Activated CD8-positive, alpha-beta memory T cell treated with anti-CD3 and anti-CD28 coated beads for 48 hours (primary cell): ENCODE measurements at regions not wholly inside any gene's neighbourhood (a gene's known extent, or its start where the extent isn't known, plus 50 kb on each side); places are given as distances from the start of the nearest gene placed in this dataset.
"Not testable (repeated sequence)": the region's sequence is repeated elsewhere in the genome, so short reads cannot be mapped to it uniquely, and the experiment has no call there.

Experiments
- DNase-seq, 3 experiments: peaks; one replicate each; pipeline ENCODE4 v3.0.0-alpha.2; 2020; ENCODE audit warnings: low read depth in 2 of 3, low spot score in 2 of 3

DNA sequence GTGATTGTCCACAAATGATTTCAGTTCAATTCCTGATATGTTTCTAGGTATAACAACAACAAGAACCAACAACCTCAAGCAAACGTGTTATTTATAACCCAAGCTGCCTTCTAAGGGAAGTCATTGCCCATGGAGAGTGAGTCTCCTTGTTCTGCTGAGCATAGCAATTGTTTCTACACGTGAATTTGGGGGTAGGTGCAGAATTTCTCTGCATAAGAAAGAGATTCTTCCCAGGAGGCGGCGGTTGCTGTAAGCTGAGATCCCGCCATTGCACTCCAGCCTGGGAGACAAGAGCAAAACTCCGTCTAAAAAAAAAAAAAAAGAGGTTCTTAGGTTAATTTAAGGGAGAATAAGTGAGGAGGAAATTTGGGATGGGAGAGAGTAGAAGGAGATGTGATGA lies 226.5 kb upstream of the PELI2 start:
- no peak for DNase-seq

DNA sequence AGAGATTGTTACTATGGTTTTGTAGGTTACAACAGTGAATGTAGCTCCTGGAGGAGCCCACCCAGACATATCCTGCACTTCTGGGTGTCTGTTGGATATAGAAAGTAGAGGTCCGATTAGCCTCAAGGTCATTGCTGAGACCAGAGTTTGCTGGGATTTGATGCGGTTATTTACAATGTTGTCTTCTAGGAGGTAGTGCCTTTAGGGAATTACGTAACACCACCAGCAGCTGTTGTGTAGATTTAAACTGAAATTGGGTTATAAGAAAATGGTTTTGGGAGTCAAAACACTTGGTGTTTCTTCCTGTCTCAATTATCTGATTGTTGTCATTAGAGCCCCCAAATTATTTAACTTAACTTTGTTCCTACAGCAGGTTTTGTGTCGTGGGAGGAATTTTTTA lies 225.3 kb upstream of the PELI2 start:
- DNase-seq, result no peak

DNA sequence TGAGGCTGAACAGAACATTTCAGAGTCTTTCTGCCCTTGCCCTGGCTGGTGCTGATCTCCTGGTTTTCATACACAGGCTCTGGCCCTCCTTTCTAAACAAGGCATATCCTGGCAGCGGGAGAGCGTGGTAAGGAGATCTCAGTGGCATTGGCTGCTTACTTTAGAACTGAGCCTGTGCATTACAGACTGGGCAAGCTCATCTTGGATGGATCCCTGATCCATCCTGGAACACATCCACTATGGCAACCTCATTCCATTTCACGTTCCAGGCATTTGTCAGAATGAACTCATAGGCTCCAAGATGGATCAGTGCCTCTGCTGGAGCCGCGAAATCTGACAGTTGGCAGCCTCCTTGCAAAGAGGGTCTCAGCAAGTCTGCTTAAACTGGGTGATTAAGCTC lies 224.5 kb upstream of the PELI2 start:
- DNase-seq, result no peak

DNA sequence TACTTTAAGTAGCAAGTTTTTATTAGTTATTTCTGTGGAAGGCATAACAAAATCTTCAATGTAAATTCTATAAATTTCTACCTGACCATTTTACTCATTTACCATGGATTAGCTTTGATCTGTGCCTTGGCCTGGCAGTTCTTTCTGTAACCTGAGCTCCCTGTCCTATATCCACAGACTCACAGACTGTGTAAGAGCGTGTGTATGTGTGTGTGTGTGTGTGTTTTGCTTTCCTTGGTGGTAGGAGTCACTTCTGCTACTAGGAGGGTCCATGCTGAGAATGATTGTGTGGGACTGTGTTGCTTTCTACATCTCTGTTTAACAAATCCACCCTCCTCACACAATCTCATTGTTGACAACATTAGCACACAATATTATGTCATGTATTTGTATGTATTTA lies 221.2 kb upstream of the PELI2 start:
- no peak for DNase-seq

DNA sequence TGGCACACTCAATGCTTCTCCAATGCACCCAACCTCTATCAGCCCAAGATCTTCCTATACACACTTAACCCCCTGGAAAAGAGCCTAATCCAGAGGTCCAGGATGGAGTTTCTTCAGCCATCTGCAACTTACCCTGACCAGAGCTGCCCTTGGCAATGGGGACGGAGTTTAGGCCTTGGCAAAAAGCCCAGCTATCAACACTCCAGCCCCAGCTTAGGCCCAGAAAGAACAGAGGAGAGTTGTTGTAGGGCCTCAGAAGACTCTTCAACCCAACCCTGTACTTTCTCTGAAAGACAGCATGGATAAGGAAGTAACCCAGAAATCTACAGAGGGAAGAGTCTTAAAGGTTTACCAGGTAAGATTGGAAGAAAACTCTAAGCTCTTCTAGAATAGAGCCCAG lies 219.3 kb upstream of the PELI2 start:
- no peak for DNase-seq

DNA sequence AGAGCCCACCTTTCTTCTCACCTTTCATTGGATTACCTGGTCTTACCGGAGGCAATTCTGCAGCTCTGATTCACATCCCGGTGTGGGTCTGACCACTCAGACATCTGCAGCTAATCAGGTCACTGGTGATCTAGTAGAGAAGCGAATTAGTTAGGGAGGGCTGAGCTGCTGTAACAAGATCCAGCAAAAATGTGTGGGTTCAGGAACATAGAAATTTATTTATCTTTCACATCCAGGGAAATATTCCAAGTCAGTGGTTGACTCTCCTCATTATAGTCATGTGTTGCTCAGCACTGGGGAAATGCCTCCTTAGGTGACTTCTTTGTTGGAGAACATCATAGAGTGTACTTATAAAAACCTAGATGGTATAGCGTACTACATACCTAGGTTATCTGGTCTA lies 218.7 kb upstream of the PELI2 start:
- no peak for DNase-seq

DNA sequence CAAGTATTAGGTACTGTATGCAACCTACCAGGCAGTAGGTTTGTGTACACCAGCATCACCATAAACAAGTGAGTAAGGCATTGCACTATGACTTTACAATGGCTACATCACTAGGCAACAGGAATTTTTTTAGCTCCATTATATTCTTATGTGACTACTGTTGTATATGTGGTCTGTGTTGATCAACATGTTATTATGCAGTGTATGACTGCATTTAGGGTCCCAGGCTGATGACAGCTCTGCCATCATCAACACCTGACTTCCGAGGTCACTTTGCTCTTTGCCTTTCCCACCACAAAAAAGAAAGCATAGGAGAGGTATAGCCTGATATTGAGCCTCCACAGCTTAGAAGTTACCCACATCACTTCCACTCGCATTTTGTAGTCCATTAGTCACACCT lies 217.5 kb upstream of the PELI2 start:
- DNase-seq, result no peak

DNA sequence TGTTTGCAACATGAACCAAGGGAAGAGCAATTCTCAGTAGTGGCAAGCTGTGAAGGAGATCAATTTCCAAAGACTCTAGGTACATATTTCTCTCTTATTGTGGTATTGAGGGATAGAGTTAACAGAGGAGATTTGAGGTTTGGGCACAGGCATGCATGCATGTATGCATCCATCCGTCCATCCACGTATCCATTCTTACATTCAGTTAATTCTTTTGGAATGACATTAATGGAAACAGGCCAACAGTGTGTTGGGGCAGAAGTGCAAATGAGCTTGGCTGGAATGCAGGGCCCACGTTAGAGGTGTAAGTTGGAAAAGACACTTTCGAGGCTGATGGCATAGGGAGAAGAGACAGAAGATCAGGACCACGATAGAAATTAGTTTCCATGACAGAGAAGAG lies 216.9 kb upstream of the PELI2 start:
- DNase-seq, result no peak

DNA sequence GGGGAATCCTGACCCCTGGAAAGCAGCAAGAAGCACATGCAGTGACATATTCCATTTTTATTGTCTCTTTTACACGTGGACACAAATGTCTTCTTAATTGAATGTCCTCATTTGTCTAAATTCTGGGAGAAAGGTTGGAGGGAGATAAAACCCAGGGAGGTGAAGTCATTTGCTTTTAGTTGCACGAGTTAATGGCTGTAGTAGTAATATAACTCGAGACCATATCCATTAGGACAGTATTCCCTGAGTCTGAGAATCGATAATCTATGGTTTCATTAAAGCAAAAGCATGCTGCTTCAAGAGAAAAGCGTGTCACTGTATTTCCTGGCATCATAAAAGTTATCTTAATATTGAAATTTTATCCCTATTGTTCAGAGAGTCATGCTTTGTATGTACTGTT lies 216.0 kb upstream of the PELI2 start:
- no peak for DNase-seq

DNA sequence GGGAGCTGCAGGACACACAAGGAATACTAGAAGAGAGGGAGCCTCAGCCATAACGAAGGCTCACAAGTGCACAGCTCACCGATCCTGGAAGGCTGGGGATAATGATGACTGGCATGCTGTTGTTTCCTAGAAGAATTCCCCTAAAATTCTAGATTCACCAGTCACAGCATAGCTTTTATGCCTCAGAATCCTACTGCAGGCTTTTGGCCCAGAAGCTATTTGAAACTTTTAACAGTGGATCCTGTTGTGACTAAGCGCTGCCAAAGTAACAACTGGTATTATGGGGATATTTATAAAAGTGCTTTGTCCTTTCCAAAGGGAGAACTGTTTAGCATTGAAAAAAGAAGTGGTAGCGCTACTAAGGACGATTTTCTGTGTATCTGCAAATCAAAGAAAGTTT lies 214.1 kb upstream of the PELI2 start:
- no peak for DNase-seq

DNA sequence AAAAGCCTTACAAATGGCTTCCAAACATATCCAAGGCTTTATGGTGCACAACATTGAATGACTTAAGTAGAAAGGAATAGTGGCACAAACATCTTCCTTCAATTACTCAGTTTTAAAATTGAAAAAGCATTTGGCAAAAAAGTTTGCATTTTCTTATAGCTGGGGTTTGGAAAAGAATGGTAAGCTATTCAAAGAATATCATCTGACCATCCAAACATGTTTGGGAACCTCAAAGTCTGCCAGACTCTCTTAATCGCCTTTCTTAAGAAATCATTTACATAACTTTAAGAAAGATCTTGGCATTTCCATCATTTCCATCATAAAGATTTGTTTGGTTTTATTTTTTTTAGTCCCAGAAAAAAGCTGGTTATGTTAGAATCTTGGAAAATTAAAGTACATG lies 210.1 kb upstream of the PELI2 start:
- no peak for DNase-seq

DNA sequence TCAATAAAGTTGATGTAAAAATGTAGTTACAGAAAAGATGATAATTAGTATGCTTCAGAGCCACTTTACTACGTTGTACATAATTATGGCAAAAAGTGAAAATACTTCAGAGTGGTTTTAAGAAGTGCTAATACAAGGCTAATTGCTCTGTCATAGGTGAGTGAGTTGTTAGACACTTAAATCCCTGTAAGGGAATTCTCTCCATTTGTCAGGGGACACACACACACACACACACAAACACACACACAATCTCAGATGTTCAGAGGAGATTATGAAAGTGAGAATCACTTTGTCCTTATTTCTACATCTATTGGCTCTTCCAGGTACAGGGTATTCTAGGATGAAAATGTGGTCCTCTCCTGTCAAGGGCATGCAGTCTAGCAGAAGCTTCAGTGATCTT lies 208.3 kb upstream of the PELI2 start:
- no peak for DNase-seq

DNA sequence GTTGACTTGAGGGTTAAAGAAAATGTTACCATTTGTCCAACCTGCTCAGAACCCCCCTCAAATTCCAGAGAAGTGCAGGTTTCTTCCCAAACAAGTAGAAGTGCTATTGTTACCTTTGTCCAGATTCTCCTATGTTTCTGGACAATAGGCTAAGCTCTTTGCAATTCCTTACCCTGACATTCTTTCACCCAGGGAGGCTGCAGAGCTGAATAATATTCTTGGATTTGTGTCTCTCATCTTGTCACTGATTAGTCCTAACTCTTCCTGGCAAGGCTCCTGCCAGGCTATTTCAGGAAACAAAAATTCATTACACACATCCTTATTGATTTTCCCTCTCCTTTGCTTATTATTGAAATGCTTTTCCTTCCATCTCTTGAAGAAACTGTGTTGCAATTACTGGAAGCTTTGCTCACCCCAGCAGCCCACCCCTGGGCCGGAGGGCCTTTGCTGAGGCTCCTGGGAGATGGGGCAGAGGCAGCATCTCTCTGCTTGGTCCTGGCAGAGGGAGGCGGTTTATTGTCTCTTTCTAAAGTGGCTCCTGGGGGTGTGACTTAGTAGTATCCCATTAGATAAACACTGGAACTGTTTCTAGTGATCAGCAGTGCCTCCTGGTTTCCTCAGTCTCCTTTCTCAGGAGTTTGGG lies 207.5 kb upstream of the PELI2 start:
- no peak for DNase-seq

DNA sequence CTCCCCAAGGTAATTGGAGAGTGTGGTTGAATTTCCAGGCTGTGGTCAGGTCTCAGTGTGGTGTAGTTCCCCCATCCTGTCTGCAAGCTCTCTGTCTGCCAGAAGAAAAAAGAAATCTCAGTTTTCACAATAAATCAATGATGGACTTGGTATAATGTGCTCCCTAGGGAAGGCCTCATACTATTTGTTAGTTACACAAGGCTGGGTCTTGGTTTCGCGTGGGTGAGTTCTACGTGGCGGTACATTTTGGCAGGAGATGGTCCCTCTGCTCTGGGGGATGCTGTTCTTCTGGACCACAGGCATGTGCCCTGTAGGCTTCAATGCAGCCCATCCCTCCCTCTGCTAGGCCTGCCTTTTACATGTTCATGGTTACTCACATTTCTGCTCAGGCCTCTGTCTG lies 206.4 kb upstream of the PELI2 start:
- no peak for DNase-seq

DNA sequence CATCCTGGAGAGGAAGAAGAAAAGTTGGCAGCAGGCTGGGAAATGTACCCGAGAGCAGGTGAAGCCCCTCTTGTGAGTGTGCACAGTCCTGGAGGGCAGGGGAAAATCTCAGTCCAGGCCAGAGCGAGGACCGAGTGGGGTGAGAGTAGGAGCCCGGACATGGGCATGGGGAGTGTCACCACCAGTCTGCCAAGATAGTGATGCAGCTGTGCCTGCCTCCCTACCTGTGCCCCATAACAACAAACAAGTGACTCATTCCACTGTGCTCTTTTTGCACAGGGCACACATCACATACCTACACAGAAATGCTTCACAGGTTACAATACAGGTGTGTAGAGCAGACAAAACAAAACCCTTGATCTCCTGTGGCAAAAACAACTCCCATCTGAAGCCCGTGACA lies 205.9 kb upstream of the PELI2 start:
- no peak for DNase-seq

DNA sequence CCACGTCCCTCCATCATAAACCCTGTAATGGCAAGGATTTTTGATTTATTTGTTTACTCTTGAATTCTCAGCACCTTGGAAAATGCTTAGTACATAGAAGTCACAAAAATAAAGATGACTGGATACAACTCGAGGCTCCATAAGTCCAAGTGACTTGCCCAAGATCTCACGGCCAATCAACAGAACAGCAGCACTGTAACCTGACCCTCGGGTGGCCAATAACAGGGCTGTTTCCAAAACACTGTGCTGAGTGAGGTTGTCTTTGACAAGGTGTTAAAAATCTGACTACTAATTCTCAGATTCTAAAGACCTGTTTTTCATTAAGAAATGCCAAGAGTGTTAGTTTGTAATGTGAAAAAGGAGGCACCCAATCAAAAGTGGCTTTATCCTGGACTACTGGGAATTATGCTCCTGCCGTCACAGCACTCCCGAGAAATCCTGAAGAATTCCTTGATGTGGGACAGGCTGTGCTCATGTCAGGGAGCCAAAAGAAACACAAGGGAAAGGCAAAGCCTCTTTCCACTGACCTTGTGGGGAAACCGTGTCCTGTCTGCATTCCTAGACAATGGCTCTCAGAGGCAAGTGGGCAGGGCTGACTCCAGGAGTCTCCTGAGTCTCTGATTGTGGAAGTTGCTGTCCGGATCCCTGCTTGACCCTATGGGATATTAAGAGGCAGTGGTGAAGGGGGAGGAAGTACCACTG lies 204.7 kb upstream of the PELI2 start:
- no peak for DNase-seq

DNA sequence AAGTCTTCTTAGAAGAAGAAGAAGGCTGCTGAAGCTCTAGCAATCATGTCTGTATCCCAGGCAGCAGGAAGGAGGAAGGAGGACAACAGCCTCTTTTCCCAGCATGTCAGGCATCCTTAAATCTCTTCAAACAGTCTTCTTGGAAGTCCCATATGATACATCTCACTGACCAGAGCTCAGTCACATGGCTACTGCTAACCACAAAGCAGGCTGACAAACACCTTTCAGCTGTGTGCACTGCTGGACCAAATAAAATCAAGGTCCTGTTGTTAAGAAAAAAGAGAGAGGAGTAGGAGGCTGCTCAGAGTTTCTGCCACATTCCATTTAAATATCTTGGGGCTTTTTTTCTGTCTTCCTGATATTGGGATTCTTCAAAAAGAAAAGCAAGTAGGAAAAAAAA lies 203.4 kb upstream of the PELI2 start:
- DNase-seq, result no peak

DNA sequence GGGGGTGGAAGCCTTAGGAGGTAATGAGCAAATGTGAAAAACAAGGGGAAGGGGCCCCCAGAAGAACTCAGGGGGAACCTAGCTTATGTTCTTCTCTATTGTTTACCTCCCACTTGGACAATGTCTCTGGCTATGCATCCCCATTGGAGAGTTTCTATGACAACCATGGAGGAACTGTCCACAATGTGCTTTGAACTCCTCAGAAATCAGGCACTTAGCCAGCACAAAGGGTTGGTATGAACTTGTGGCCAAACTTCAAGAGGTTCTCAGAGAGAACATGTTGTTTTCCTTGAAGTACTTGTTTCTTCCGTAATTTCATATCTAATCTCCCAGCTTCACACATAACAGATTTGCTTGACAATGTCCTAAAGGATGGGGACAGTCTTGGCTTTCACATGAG lies 202.8 kb upstream of the PELI2 start:
- no peak for DNase-seq

DNA sequence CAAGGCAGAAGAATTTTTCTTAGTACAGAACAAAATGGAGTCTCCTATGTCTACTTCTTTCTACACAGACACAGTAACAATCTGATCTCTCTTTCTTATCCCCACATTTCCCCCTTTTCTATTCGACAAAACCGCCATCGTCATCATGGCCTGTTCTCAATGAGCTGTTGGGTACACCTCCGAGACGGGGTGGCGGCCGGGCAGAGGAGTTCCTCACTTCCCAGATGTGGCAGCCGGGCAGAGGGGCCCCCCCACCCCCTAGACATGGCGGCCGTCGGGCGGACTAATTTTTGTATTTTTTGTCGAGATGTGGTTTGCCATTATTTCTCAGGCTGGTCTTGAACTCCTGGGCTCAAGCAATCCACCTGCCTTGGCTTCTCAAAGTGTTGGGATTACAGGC lies 198.4 kb upstream of the PELI2 start:
- DNase-seq, result not testable (repeated sequence)

DNA sequence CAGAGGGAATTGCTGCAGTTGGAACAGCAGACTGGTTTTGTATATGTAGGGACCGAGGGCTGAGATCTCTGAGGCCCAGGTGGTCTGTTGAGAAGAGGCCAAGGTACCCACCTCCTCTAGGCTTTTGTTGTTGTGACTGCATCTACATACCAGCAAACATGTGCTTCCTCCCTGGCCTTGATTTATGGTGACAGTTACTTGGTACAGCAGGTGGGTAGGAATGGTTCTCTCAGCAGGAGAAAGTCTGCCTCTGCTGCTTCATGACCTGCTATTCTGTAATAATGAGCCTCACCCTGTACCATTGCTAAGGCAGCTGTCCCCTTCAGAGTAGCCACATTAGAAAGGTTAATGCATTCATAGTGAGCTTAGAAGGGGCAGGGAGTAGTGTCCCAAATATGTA lies 196.7 kb upstream of the PELI2 start:
- no peak for DNase-seq

DNA sequence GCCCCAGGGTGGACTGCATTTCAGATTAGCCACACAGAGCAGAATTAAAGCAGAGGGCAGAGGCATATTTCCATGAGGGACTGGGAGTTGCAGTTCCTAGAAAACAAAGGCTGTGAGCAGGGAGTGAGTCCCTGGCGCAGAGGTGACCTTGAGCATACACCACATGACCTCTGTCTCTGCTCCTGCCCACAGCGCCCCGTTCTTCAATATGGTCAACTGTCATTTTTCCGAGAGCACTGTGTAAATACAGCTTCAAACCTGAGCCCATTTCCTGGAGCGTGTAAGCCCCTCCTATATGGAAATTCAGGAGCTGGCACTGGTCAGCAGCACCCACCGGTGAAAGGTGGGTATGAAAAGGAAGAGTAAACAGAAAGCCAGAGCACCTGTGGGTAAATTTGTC lies 192.2 kb upstream of the PELI2 start:
- no peak for DNase-seq

DNA sequence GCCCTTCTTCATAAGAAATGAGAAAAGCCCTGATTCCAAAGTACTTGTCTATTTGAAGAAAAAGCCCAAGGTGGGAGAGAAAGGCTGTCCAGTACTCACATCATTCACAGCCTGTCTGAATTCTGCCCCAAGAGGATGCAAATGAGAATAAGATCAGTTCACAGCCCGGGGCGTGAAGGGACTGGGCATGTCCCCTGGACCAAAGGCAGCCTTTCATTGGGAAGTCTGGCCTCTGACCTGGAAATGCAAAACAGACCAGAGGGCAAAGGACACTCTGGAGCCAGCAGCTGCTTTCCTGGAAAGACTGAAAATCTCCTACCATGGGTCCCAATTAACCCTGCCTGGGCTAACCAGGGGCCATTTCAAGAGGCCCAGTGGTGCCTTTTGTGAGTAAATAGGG lies 191.2 kb upstream of the PELI2 start:
- no peak for DNase-seq

DNA sequence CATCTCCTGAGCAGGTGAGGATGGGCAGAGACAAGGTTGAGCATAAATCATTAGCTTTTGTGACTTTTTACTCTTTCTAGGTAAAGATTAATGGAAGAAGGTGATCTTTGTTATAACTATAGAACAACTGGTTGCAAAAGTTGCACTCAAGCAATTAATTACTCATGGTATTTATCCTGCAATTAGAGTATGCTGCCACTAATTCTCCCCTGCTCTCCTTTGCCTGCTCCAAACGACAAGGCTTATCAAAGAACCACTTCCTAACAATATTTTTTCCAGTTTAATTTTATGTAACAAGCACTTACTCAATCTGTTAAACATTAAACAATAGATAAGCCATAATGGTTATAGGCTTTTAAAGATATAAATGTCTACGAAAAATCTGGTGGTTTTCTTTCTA lies 189.9 kb upstream of the PELI2 start:
- DNase-seq, result no peak
